ENCODE measurements at regions not wholly inside any gene's neighbourhood (a gene's known extent, or its start where the extent isn't known, plus 50 kb on each side); places are given as distances from the start of the nearest gene placed in this dataset.

- dilution Hi-C loops (cut with HindIII; ENCODE audit: low sequenced_read_pairs, unreplicated experiment), result no loop called here
- H3K9ac ChIP-seq (ENCODE audit: low read depth, low read length), result no peak overlapping the region
- H2BK5ac ChIP-seq (ENCODE audit: low read depth, low read length, poor library complexity, severe bottlenecking), result no peak overlapping the region
- H3K9me1 ChIP-seq (ENCODE audit: insufficient read depth, low read length), result no peaks in the 10 kb centered on the region
- intact Hi-C loops (cut with micrococcal nuclease), result no loop called here
- no peaks in the 10 kb centered on the region for H3K4me1 ChIP-seq (ENCODE audit: control insufficient read depth, insufficient read depth, low read length)
- 0 out of 2 replicates have a peak, but pooled peaks cover 2% of the 10 kb centered on the region for H3K9me3 ChIP-seq (ENCODE audit: control insufficient read depth, insufficient read depth, low read length)
- no peak overlapping the region for H4K91ac ChIP-seq (ENCODE audit: insufficient read depth, low read depth, low read length)
- no peak overlapping the region for H3K56ac ChIP-seq (ENCODE audit: extremely low read depth, insufficient read depth, low read length)
- no peak overlapping the region for H2BK120ac ChIP-seq (ENCODE audit: low read depth, low read length)
- H3K18ac ChIP-seq (ENCODE audit: low read depth, low read length), result no peak overlapping the region
- no peak overlapping the region for H3K23ac ChIP-seq (ENCODE audit: low read depth, low read length)
- no peak overlapping the region for H4K5ac ChIP-seq (ENCODE audit: low read depth, low read length)
- no peak overlapping the region for H2AK5ac ChIP-seq (ENCODE audit: low read depth, low read length)
- no peaks in the 10 kb centered on the region for H3K27me3 ChIP-seq (ENCODE audit: control insufficient read depth, insufficient read depth, low read length)
- H2AK9ac ChIP-seq (replicated peaks; ENCODE audit: low read depth, low read length, poor library complexity), result no peak overlapping the region
- in situ Hi-C loops (cut with MboI; ENCODE audit: low sequenced_read_pairs), result no loop called here
- no peak overlapping the region for H4K8ac ChIP-seq (ENCODE audit: low read depth in 2 of 2, low read length in 2 of 2)
- H3K14ac ChIP-seq (replicated peaks; ENCODE audit: low read depth, low read length), result no peak overlapping the region
- no peak overlapping the region for H3K27ac ChIP-seq (ENCODE audit: insufficient read depth, low read length)
- ATAC-seq (ENCODE audit: low read depth) (no peak), DNase-seq (no peak)
- no peaks in the 10 kb centered on the region for H3K36me3 ChIP-seq (ENCODE audit: control insufficient read depth, insufficient read depth, low read length)
- no peak overlapping the region for H3K4me3 ChIP-seq (ENCODE audit: insufficient read depth, low read depth, low read length)
- H3K4me2 ChIP-seq (ENCODE audit: low read depth, low read length), result no peak overlapping the region
- BruUV-seq (replicated peaks), result no TSS peak
- no peak for TF ChIP-seq ELK1 (IDR thresholded peaks at IDR 0.05; ENCODE audit: borderline replicate concordance, low read depth, low read length)
- no peak overlapping the region for H2BK15ac ChIP-seq (ENCODE audit: low read depth, low read length)
- no peak overlapping the region for H2AFZ ChIP-seq (replicated peaks; ENCODE audit: low read length, poor library complexity)
- no peaks in the 10 kb centered on the region for H3K79me1 ChIP-seq (ENCODE audit: low read depth in 1 of 2, low read length in 2 of 2)
- H4K20me1 ChIP-seq (ENCODE audit: insufficient read depth, low read length), result no peaks in the 10 kb centered on the region
- ChIA-PET POLR2A (ENCODE audit: unreplicated experiment) (no interaction called here), CTCF (no interaction called here)
- H3K4ac ChIP-seq (ENCODE audit: low read depth, low read length), result no peak overlapping the region
- WGBS, 2 experiments (ENCODE audit: extremely low coverage in 2 of 2, insufficient read length in 1 of 2), result 0% methylated on average over 1 of the region's 2 CpGs; no CpG with 5 or more reads in 1 of the 2 experiments
- H2BK20ac ChIP-seq (ENCODE audit: low read depth, low read length), result no peak overlapping the region
Measured at GRCh38 chr4:63620271-63620670, 789.0 kb downstream of the TECRL start.

Measured in IMR-90 (cell line).